GM12892 (cell line): ENCODE measurements at regions not wholly inside any gene's neighbourhood (a gene's known extent, or its start where the extent isn't known, plus 50 kb on each side); places are given as distances from the start of the nearest gene placed in this dataset.

ENCODE experiments used
- DNase-seq: peaks from one replicate; pipeline ENCODE4 v3.0.0; 2011; ENCODE audit not compliant: insufficient read length
- FAIRE-seq: peaks from 2 replicates; lab custom pipeline; 2011; peaks lifted over from hg19 to GRCh38; lab: Jason Lieb, UNC
- POLR2A ChIP-seq: IDR thresholded peaks from 2 replicates; pipeline ENCODE4 v1.6.1; 2011; ENCODE audit warnings: low read depth, low read length, control low read depth
- POLR2AphosphoS5 ChIP-seq: IDR thresholded peaks from 2 replicates; pipeline ENCODE4 v1.6.1; 2011; ENCODE audit warnings: low read depth, low read length, control low read depth
- TAF1 ChIP-seq: IDR thresholded peaks from 2 replicates; pipeline ENCODE4 v1.6.1; 2011; ENCODE audit warnings: low read depth, mild to moderate bottlenecking, control low read depth, low read length, borderline replicate concordance

DNA sequence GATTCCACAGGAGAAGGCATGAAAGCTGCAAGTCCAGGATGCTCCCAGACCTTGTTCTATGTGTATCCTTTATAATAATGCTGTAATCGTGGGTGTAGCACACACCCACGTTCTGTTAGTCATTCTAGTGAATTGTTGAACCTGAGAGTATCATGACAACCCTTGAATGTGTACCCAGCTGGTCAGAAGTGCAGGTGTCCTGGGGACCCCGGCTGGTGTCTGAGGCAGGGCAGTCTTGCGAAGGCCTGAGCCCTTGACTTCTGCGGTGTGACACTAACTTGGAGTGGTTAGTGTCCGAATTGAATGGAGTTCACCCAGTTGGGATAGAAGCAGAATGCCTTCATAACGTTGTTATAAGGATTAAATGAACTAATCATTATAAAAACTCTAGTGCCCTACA lies 218.0 kb upstream of the TNRC6C start:
- DNase-seq (no peak), FAIRE-seq (no peak)
- no peak for TF ChIP-seq TAF1
- TF ChIP-seq POLR2A = no peak
- TF ChIP-seq POLR2AphosphoS5 = no peak

DNA sequence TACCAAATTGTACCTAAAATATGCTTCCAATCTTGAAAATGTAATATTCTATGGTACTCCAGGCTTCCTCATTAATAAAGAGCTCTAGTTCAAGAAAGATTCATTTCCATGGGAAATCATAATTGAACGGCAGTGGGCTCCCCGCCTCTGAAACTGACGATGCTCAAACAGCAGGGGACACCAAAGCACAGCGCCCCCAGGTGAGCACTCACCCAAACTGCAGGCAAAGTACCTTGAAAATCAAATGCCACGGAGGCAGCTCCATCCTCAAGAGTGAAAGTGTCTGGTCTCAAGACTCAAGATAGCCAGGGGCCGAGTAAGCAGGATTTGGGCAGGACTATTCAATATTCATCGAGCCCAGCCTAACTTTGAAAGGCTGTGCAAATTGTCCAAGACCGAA lies 217.4 kb upstream of the TNRC6C start:
- TF ChIP-seq TAF1 = no peak
- no peak for TF ChIP-seq POLR2AphosphoS5
- TF ChIP-seq POLR2A = no peak
- DNase-seq (no peak), FAIRE-seq (no peak)

DNA sequence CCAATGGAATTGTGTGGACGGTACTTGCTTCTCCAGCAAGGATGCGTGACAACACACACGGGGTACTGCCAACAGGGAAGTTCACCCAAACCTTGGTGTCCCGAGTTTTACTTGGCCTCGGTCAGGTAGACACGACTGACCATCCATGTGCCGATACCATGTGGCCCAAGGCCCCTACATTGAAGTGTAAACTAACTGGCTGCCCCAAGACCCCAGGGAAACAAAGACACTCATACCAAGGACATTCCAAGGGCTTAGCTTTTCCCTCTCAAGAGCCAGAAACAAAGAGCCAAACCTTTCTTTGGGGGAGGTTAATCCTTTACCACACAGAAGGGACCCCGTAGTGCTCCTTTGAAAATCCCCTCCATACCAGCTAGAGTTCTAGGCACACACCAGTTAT lies 215.9 kb upstream of the TNRC6C start:
- FAIRE-seq (no peak), DNase-seq (no peak)
- TF ChIP-seq POLR2A (no peak), POLR2AphosphoS5 (no peak), TAF1 (no peak)

DNA sequence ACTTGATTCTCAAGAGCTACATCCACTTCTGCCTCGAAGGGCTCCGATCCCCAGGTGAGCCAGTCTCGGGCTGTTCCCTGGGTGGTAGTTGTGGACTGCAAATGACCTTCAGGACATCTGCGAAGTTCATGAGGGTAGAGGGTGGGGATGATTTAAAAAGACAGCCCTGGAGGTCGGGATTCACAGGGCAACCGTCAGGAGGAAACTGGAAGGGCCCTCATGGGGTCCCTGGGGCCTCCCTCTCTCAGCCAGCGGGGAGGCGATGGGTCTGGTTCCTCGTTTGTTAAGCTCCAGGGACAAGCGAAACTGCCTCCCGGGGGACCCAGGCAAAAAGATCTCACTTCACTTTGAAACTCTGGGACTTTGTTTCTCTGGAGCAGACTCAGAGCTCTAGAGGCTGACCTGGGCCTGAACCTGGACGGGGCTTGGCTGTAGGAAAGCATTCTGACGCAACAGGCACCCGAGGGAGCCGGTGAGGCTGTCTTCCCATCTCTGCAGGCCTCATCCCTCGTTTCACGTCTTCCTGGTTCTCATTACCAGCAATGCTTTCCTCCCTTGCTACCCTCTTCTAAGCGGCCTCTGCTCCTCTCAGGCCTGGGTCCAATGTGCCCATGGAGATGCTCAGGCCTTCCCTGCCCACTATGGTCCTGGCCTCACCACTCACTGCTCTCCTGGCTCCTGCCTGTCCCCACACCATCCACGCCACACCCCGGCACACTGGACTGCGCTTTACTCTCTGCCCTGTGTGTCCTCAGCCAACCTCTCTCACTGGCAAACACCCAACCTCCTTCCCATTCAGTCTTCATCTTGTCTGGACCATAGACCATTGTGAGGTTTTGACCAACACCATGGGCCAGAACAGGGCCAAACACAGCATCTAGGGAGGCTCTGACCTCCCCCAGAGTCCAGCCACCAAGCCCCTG lies 214.2 kb upstream of the TNRC6C start:
- TF ChIP-seq POLR2A (no peak), TAF1 (no peak), POLR2AphosphoS5 (no peak)
- FAIRE-seq = no peak
- no peak for DNase-seq

DNA sequence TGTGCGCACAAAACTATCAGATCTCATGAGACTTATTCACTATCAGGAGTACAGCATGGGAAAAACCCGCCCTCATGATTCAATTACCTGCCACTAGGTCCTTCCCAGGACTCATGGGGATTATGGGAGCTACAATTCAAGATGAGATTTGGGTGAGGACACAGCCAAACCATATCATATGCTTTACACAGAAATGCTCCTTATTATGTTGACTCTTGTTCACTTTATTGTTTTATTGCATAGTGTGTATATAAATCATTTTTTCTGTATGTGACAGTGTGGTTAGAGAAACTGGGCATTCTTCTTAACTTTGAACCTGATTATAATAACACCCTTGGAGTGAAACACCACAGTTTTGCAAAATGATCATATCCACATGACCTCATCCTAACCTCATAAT lies 212.8 kb upstream of the TNRC6C start:
- DNase-seq (no peak), FAIRE-seq (no peak)
- TF ChIP-seq POLR2A (no peak), TAF1 (no peak), POLR2AphosphoS5 (no peak)

DNA sequence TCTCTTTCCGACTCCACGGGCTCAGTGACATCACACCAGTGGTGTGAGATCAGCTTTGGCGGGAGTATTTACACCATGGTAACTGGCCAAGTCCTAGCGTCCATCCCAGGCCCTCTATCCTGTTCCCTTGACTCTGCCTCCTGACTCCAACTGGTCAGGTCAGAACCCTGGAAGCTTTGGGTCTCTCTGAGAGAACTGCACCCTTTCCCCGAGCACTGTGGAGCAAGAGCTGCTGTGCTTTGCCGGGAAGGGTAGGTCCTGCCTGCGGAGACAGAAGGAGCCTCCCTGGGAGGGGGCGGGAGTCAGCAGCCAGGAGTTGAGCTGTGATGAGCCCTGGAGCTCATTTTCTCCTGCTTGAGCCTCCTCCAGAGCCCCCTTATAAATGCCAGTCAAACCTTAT lies 212.1 kb upstream of the TNRC6C start:
- FAIRE-seq = no peak

DNA sequence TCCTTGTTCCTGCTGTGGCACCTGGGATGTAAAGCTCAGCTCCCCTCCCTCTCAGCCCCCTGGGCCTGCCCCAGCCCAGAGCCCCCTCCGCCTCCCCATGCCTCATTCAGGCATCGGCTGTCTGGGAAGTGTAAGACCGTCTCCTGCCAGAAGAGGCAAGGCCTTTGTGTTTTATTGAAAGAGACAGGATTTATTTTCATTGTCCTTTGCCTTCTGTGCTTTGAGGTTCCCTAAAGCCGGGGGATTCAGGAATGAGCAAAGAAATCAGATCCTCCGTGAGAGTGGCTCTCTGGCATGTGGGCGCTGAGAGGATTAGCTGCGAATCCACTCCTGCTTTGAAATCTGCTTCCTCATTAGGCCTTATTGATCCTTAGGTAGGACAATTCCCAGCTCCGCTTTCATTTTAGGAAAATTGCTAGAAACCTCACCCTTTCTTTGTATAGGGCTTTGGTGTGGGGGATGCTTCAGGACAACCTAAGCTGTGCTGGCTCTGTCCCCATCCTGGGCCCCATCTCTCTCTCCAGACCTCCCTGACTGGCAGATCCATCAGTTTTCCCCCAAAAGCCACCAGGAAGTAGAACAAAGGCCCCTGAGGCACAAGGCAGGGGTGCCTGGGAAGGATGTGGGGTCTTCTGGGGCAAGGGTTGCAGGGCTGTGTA lies 211.5 kb upstream of the TNRC6C start:
- FAIRE-seq = no peak
- no peak for DNase-seq
- TF ChIP-seq POLR2AphosphoS5 = no peak
- TF ChIP-seq POLR2A = no peak
- TF ChIP-seq TAF1 = no peak

More for the DNA sequence above, 212.1 kb upstream of the TNRC6C start:
- DNase-seq = no peak
- no peak for TF ChIP-seq POLR2A
- no peak for TF ChIP-seq TAF1
- TF ChIP-seq POLR2AphosphoS5 = no peak

DNA sequence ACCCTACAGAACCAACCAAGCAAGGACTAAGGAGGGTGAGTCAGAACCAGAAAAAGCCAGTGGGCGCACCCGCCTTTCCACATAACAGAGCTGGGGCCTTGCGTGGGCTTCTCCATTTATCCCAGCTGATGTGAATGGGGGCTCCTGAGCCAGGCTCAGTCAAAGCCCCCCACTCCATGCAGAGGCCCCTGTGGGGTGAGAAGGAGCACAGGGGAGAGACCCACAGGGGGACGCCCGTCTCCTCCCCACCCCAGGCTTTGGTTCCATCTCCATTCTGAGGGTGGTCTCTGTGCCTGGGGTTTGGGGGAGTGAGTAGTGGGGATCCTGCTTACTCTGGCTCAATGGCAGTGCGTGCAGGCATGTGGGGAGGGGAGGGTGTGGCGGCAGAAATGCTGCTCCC lies 210.1 kb upstream of the TNRC6C start:
- TF ChIP-seq POLR2AphosphoS5 (no peak), TAF1 (no peak), POLR2A (no peak)
- DNase-seq (no peak), FAIRE-seq (no peak)

DNA sequence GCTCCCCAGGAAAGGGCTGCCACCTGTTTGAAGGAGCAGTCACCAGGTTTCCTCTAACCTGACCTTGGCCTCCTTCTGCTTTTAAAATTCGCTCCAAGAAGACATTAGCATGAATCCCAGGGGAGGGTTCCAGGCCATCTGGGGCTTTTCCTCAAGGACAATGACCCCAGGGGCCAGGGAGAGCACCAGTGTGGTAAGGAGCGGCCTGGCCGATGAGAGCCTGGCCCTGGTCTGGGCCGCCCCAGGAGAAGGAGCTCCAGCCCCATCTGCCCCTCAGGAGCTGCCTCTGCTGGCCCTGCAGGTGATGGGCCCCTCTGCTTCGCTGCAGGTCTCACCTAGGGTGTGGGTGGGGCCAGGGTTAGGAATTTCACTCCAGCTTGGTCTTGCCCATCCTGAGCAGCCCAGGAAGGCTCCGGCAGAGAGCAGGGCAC lies 209.2 kb upstream of the TNRC6C start:
- FAIRE-seq (no peak), DNase-seq (no peak)
- TF ChIP-seq POLR2AphosphoS5 = no peak
- TF ChIP-seq TAF1 = no peak
- no peak for TF ChIP-seq POLR2A

DNA sequence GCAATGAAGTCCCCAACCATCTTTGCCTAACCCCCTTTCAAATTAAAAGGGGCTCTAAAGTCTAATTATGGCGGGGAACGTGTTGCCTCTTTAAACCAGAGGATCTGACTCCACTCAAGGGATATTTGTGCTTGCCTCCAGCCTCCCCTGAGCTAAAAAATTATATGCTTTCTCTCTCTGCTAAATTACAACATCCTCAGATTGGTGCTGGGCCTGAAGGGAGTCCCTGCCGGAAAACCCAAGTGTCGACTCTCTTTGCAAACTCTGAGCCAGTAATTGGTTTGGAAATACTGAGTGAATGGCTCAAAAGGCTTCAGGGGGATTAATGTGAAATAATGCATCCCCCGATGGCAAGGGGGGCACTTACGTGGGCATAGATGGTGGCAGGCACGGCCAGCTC lies 208.5 kb upstream of the TNRC6C start:
- FAIRE-seq (no peak), DNase-seq (no peak)
- no peak for TF ChIP-seq TAF1
- no peak for TF ChIP-seq POLR2AphosphoS5
- TF ChIP-seq POLR2A = no peak

DNA sequence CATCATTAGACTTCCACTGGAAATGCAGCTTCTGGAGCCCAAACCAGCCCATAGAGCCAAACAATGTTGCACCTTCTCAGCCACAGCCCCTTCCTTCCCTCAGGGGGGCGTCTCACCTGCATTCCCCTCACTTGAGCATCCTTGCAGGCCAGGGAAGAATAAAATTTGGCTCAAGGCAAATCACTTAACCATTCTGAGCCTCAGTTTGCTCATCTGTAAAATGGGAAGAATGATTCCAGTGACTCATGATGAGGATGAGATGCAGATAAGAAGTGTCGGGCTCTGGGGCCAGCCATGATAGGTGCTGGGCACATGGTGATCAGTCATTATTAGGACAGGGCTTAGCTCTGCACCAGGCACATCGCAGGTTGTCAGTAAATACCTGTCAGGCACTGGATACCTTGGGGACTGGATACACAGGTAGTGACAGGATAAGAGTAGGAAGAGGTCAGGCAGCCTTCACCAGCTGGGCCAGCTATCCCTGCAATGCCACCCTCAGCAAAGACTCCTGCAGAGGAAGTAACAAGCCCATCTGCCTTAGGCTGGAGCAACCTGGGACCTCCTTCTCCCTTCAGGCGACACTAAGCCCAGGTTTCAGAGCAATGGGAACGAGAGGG lies 208.0 kb upstream of the TNRC6C start:
- TF ChIP-seq POLR2A (no peak), TAF1 (no peak), POLR2AphosphoS5 (no peak)
- FAIRE-seq = no peak
- DNase-seq = no peak
